NCI-H82 (cell line): ENCODE measurements at regions not wholly inside any gene's neighbourhood (a gene's known extent, or its start where the extent isn't known, plus 50 kb on each side); places are given as distances from the start of the nearest gene placed in this dataset.

Experiments
- DNase-seq: peaks from one replicate; lab custom pipeline; 2025; lab: John Stamatoyannopoulos, UW

DNA sequence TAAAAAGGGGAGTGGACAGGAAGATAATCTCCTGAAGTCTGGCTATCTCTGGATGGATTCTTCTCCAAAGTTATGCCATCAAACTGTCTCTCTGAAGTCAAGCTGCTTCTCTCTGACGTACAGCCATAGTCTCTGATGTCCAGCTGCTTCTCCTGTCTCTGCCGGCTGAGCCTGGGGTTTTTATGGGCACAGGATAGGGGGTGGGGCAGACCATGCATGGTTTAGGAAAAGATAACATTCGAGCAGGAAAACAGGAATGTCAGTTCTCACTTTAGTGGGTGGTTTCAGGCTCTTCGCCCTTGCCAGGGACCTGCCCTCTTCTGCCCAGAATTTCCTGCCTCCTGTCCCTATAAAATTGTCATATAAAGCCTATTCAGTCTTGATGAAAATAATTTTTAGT, 110.9 kb upstream of the ROBO1 start:
- DNase-seq: no peak

DNA sequence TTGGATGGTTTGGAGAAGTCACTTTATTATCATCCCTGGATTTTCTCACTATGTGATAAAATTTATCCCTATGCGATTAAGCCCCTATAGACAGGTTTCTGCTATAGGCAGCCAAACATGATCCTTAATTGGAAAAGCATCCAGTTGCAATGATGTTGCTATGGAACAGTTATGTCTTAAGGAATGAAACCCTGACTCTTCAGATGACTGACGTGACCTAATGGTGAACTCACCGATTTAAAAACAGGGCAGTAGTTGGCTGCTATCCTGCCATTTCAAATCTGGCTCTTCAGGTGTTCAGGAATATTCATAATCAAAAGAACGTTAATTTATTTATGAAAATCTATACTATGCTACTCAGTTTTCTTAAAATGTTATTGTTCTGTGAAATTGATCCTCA, 106.8 kb upstream of the ROBO1 start:
- no peak for DNase-seq

DNA sequence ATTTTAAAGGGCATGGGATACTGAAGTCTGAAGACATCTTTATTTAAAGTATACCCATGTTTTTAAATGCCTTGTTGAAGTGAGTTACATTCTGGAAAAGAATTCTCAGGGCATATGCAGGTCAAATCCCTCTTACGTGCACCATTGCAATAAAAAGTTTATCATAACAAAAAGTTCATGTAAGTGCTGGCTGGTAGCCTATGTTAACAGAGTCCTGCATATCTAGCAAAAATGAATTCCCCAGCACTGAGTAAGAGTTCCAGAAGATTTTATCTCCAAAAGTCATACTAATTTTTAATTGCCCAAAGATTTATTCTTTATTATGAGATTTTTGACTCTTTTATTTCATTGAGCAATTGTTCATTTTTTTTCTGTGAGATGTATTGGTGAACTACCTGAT, 104.7 kb upstream of the ROBO1 start:
- DNase-seq: no peak

DNA sequence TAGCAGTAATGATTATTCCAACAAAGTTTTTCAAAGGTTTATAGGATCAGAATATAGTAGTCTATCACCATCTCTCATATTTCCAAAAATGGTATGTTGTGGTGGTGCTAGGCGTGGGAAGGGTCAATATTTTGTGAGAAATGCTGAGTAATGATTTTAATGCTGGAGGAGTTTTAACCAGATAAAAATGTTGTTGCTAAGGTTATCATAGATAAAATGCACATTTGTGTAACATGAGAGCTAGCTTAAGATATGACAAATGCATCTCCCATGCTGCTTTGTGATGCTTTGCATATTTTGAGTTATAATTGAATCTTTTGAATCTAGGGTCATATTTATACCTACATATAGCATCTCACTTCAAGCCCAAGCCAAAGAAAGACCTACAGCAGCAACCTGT, 103.9 kb upstream of the ROBO1 start:
- no peak for DNase-seq

DNA sequence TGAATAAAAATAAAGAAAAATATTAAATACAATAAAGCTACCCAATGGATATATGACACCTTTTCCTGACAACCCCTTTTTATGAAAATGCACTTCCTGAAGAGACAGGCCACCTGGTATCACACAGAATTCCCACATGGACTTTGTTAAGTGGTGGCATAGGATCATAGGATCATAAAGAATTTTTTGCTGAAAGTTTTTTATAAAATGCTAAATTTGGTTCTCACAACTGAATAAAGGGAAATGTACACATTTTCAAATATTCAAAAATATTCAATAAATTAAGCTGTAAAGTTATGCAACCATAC, 102.5 kb upstream of the ROBO1 start:
- DNase-seq: no peak

DNA sequence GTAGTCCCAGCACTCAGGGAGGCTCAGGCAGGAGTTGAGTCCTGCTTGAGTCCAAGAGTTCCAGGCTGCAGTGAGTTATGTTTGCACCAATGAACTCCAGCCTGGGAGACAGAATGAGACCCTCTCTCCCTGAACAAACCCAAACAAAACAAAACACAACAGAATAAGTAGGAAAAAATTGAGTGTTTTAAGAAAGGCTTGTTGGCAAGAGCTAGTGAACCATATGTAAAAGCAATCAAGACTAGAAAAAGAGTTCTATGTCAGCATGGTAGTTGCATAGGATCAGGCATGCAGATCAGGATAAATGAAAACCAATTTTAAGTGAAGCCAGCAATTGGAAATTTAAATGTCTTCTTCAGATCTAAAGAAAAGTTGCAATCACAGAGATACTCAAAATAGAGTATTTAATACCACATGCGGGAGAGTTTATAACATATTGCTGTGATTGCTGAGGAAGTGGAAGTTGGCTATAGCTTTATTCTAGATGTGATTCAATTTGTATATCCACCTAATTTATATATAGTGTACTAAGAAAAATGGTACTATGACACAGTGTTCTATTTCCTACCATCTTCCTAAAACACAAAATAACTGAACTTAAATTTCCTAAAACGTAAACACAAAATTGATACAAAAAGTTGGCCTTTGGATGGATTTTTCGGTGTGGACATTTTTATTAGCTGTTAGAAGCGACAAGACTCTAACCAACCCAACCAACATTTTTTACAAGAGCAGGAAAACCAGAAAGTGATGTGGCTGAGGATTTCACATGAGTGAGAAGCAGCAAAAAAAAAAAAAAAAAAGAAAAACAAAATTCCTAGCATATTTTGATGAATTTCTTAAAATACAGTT, 101.9 kb upstream of the ROBO1 start:
- DNase-seq: no peak

DNA sequence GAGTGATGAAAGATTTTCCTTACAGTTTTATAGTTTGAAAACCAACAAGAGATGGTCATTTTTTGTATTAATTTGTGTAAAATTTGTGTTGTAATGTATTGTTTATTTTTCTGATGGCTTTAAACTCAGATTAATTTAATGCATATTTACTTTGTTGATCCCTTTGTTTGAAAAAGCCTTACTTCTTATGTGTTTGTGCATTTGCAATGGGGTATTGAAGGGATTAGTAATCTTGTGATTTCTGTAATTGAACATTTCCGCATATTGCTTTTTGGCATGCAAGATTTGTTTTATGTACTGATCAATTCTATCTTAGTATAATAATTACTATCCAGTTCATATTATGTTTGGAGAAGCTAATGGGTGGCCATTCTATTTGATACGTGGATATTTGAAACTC, 98.4 kb upstream of the ROBO1 start:
- no peak for DNase-seq

DNA sequence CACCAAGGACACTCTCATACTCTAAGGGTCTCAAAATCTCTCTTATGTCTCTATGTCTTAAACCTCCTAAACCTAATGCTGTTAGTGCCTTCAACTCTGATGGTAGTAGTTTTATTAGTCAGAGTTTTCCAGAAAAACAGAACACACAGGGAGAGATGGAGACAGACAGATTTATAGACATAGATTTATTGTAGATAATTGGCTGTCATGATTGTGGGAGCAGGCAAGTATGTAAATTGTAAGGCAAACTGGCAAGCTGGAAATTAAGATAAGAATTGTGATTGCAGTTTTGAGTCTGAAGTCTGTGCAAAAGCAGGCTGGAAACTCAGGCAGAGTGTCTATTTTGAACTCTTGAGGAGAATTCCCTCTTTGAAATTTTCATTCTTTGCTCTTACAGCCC, 96.3 kb upstream of the ROBO1 start:
- DNase-seq: no peak

DNA sequence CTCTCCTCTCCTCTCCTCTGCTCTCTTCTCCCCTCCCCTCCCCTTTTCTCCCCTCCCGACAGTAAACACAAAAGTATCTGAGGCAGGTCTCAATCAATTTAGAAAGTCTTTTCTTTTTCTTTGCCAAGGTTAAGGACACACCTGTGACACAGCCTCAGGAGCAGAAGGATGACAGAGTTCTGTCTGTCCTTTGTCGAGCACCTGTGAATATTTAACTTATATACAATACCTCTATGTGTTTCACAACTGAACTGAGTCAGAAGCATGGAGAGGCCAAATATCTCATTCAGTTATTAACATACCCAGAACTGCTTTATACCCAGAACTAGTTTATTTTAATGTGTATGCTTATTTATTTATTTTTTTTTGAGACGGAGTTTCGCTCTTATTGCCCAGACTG, 81.1 kb upstream of the ROBO1 start:
- DNase-seq: no peak

DNA sequence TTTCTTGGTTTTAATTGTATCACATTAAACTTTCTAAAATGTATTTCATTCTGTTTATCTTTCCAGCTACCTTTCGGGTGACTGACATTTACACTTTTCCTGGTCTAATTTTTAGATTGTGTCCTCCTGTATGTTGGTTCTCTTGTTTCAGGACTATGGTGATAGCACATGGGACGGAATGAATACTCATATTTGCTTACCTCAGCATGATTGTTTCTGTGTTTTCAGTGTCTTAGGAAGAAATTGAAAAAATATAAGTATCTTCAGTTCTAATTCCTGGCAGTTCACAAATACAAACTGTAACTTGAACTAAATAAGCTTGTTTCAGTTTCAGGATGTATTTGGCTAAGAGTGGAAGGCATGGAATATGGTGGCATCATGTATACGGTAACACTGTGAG, 80.1 kb upstream of the ROBO1 start:
- no peak for DNase-seq

DNA sequence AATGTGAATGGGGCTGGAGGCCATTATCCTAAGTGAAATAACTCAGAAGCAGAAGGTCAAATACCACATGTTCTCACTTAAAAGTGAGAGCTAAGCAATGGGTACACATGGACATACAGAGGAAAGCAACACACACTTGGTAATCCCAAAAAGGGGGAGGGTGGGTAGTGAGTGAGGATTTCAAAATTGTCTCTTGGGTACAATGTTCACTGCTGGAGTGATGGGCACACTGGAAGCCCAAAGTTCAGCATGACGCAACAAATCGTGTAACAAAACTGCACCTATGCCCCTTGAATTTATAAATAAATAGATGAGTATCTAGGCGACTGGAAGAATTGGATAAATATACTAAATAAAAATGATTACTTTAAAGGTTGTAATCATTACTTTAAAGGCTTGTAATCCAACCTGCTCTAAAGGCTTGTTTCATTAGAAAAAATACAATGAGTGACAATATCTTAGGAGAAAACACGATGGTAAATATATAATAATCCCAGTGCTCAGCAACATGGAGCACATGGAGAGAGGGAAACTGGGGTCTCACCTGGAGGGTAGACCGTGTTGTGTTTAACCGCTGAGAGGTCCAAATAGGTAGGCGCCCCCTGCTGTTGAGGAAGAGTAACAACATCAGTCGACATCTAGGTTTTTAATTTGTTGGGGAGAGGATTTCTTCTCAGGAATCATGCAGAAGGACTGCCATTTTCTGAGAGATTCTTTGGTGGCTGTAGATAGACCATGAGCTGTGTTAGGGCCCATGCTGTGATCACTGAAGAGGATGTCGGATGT, 78.5 kb upstream of the ROBO1 start:
- peak; percentile 14 for DNase-seq

DNA sequence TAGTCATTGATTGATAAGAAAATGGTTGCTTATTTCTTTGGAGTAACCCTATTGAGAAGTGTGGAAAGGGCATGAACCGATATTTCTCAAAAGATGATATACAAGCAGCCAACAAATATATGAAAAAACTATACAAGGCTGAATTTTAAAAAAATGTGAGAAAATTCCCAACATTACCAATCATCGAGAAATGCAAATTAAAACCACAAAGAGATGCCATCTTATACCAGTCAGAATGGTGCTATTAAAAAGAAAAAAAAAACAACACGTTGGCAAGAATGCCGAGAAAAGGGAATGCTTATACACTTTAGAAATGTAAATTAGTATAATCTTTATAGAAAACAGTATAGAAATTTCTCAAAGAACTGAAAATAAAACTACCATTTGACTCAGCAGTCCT, 77.7 kb upstream of the ROBO1 start:
- no peak for DNase-seq

DNA sequence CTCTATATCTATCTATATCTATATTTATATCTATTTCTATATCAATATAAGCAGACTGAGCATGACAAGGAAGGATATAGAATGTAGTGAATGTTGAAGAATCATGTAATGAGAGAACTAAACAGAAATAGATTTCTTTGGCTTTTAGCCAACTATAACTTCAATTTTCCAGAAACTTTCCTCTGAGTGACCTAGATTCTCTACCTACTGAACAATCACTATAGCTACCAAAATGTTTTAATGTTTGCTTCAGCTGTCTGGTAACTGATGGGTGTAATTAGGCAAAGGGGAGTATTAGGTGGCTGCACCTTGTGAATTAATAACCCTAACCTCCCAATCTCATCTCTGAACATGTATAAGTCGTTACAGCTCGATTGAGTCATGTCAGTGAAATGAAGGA, 76.4 kb upstream of the ROBO1 start:
- no peak for DNase-seq

DNA sequence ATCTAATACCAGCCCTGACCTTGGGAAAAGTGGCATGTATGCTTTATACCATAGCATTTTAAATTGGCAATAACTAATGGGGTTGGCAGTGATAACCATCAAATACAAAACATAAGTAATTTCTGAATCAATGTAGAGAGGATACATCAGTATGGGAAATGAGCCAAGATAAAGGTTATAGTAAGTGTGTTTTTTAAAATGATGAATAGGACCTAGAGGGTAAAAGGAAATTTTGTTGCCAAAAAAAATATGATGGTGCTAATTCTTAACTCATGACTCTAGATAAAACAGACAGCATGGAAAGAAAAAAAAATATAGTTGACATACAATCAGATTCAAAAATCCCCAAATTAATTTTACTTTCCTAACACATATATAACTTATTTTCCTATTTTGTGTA, 75.4 kb upstream of the ROBO1 start:
- DNase-seq: no peak

DNA sequence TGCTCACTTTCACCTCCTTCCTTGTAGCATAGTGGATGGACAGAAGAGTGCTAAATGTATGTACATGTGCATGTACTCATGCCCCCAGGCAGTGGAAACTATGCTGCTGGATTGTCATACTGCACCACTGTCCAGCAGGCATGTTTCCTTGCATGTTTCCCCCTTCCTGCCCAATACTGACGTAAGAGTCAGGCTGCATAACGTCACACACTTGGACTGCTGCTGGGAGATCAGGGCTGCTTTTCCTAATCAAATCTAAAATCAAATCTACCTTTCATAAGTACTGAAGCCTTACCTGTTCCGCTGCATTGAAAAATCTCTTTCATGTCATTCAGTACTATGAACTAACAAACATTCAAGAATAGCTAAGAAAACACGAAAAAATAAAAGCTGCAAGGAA, 67.9 kb upstream of the ROBO1 start:
- no peak for DNase-seq

DNA sequence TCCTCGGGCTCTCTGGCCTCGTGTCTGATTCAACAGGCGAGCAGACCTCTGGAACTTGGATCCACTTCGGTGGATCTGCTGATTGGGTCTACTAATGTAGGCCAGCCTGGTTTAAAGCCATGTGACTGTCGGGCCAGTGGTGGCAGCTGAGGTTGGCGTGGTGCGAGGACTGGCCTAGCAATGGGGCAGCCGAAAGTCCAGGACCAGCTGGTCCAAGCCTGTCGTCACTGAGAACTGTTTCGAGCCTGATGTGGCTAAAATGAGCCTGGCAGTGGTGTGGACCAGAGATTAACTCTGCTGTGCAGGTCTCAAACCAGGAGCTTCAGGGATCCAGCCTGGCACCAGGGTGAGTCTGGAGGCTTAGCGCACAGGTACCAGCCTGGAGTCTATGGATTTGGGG, 56.4 kb upstream of the ROBO1 start:
- no peak for DNase-seq

DNA sequence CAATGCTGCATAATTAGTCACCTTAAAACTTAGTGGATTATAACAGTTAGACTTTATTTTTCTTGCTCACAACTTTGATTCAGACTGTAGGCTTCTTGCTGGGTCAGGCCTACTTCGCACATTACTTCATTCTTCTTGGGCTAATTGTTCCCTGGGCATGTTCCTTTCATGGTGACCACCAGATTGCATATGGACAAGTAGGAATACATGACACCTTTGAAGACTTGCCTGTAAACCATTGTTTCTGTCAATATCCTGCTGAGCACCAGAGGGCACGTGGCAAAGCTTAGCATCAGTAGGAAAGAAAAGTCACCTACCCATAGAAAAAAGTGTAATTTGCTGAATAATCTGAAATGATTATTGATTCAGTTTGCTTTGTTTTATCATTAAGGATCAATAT, 54.3 kb upstream of the ROBO1 start:
- no peak for DNase-seq

DNA sequence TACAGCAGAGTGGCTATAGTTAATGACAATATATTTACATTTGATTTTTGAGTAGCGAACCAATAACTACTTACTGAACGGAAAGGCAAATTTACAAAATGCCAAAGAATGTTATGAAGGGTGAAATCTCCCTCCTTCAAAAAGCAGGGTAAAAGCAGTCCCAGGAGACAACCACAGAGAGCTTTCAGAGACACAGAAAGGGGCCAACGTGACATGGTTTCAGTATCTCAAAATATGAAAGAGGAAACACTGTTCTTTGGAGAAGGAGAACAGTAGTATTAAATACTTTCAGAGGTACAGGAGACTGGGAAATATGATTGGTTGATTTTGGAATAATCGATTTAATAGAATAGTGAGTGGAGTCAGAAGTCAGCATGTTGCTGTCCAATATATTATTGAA, 52.3 kb upstream of the ROBO1 start:
- DNase-seq: no peak

DNA sequence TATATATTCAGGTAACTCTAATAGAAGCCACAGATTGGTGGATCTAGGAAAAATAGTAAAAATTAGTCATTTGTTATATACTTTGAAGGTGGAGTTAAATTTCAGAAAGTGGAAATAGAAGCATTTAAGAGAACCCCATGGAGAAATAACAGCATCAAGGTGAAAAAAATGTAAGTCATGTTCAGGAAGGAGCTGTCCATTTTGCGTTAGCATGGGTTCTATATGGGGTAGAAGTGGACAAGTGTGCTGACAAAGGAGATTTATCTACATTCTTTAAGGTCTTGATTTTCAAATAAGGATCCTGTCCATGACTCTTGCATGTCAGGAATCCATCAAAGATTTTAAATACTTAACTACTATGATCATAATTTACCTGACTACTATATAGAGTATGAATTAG, 50.2 kb upstream of the ROBO1 start:
- no peak for DNase-seq
